HCT116 (cell line): ENCODE measurements at regions not wholly inside any gene's neighbourhood (a gene's known extent, or its start where the extent isn't known, plus 50 kb on each side); places are given as distances from the start of the nearest gene placed in this dataset.
A peak's percentile ranks its signal among the peaks of the same experiment; 100 is the strongest.

Experiments
- ATAC-seq: fragments of 200-7000 bp; cut with Tn5 transposase; 2 replicates; pipeline ENCODE4 v1.9.1; 2020; ENCODE audit warnings: mild to moderate bottlenecking, moderate library complexity
- BruUV-seq: library from RNA; stranded (reverse); fragments of 400-500 nt; replicated peaks from 2 replicates; lab custom pipeline; 2021; lab: Mats Ljungman, UMichigan
- CTCF ChIA-PET: fragments of 300-600 bp; sonication (Branson Sonifier 250); formaldehyde crosslinking; loops from one replicate; lab custom pipeline; 2021; ENCODE audit warnings: antibody characterized with exemption; lab: Charles Lee
- POLR2A ChIA-PET: fragments of 300-600, 350-600 bp; sonication (Branson Sonifier 250); formaldehyde crosslinking; loops from one replicate; lab custom pipeline; 2021; ENCODE audit warnings: antibody characterized with exemption; lab: Charles Lee
- RAD21 ChIA-PET, 2 experiments: fragments of 300-600 bp; sonication (Branson Sonifier 250); formaldehyde crosslinking; loops; one replicate each; lab custom pipeline; 2023; ENCODE audit warnings: low total read pairs in 2 of 2; ENCODE audit not compliant: uncharacterized antibody in 2 of 2, unreplicated experiment in 2 of 2, low non-redundant PET in 1 of 2; lab: Charles Lee
- DNase-seq: peaks from one replicate; pipeline ENCODE4 v3.0.0-alpha.2; 2010; ENCODE audit warnings: low read depth, low spot score
- H2AFZ ChIP-seq: fragments of 200-600 bp; shearing (Covaris generic), sonication (generic); 2 replicates; pipeline ENCODE4 v1.6.1; 2017; ENCODE audit warnings: low read depth, mixed run types, mixed read lengths, antibody characterized with exemption, low read length; ENCODE audit not compliant: poor library complexity, severe bottlenecking
- H3K27ac ChIP-seq: 2 replicates; pipeline ENCODE4 v1.5.1; 2012; ENCODE audit warnings: low read depth, low read length
- H3K27me3 ChIP-seq: fragments of 200-600 bp; sonication (generic); 2 replicates; pipeline ENCODE4 v1.6.1; 2016; ENCODE audit warnings: mixed run types, low read length, mixed read lengths; ENCODE audit not compliant: insufficient read depth
- H3K36me3 ChIP-seq, 2 experiments: fragments of 200-500 bp in 1 of 2; fragments of 200-600 bp in 1 of 2; sonication (Bioruptor generic) in 1 of 2; sonication (generic) in 1 of 2; 2 replicates each; pipeline versions ENCODE4 v1.5.1 to v1.6.1; 2014 to 2016; ENCODE audit warnings: low read length in 2 of 2, inconsistent platforms in 1 of 2, mixed read lengths in 1 of 2, mixed run types in 1 of 2; ENCODE audit not compliant: insufficient read depth in 2 of 2, control insufficient read depth in 1 of 2
- H3K4me1 ChIP-seq, 2 experiments: fragments of 200-600 bp in 1 of 2; sonication (generic) in 1 of 2; 2 replicates each; pipeline versions ENCODE4 v1.5.1 to v1.6.1; 2012 to 2017; ENCODE audit warnings: low read length in 2 of 2, inconsistent platforms in 1 of 2, mild to moderate bottlenecking in 1 of 2, mixed read lengths in 1 of 2, mixed run types in 1 of 2, moderate library complexity in 1 of 2; ENCODE audit not compliant: insufficient read depth in 2 of 2, control insufficient read depth in 1 of 2
- H3K4me2 ChIP-seq: fragments of 200-600 bp; sonication (generic); 2 replicates; pipeline ENCODE4 v1.6.1; 2017; ENCODE audit warnings: mixed run types, low read length, mixed read lengths
- H3K4me3 ChIP-seq, 2 experiments: fragments of 200-600 bp in 1 of 2; sonication (generic) in 1 of 2; replicated peaks in 1 of 2; 2 replicates each; pipeline ENCODE4 v1.5.1; 2011 to 2016; ENCODE audit warnings: low read length in 2 of 2, control low read depth in 1 of 2, low read depth in 1 of 2, mild to moderate bottlenecking in 1 of 2, mixed read lengths in 1 of 2, mixed run types in 1 of 2
- H3K79me2 ChIP-seq: fragments of 200-600 bp; sonication (generic); 2 replicates; pipeline ENCODE4 v1.6.1; 2017; ENCODE audit warnings: mild to moderate bottlenecking, mixed run types, low read length, moderate library complexity, mixed read lengths; ENCODE audit not compliant: insufficient read depth
- H3K9ac ChIP-seq: fragments of 200-600 bp; sonication (generic); 2 replicates; pipeline ENCODE4 v1.6.1; 2016; ENCODE audit warnings: low read length, mixed read lengths
- H3K9me2 ChIP-seq: fragments of 200-600 bp; sonication (generic), shearing (Covaris generic); 2 replicates; pipeline ENCODE4 v1.6.1; 2017; ENCODE audit warnings: mixed run types, mild to moderate bottlenecking, moderate library complexity; ENCODE audit not compliant: insufficient read depth
- H3K9me3 ChIP-seq, 2 experiments: fragments of 200-500 bp in 1 of 2; fragments of 200-600 bp in 1 of 2; sonication (Bioruptor generic) in 1 of 2; sonication (generic) in 1 of 2; 2 replicates each; pipeline ENCODE4 v1.6.1; 2014 to 2017; ENCODE audit warnings: low read length in 2 of 2, mixed read lengths in 2 of 2, inconsistent platforms in 1 of 2, low read depth in 1 of 2, mild to moderate bottlenecking in 1 of 2, mixed run types in 1 of 2, moderate library complexity in 1 of 2; ENCODE audit not compliant: control insufficient read depth in 1 of 2, insufficient read depth in 1 of 2
- H4K20me1 ChIP-seq: fragments of 200-600 bp; sonication (generic), shearing (Covaris generic); 2 replicates; pipeline ENCODE4 v1.6.1; 2017; ENCODE audit warnings: mixed run types, mild to moderate bottlenecking, moderate library complexity; ENCODE audit not compliant: insufficient read depth
- CEBPB ChIP-seq: IDR thresholded peaks from 2 replicates; pipeline ENCODE4 v1.6.1; 2012; ENCODE audit warnings: low read depth
- RAD21 ChIP-seq: IDR thresholded peaks from 2 replicates; pipeline ENCODE4 v1.6.1; 2012; ENCODE audit warnings: low read depth, mild to moderate bottlenecking
- ZNF274 ChIP-seq: fragments of 200-500 bp; sonication (Bioruptor generic); IDR thresholded peaks from 2 replicates; pipeline ENCODE4 v1.6.1; 2014; ENCODE audit warnings: mild to moderate bottlenecking, low read depth, low read length, inconsistent platforms
- intact Hi-C: fragments of 100-400 bp; cut with micrococcal nuclease; formaldehyde crosslinking; loops from 2 replicates; pipeline ENCODE4 v1.10.0; 2022
- TF ChIP-seq, protein P1 (sequence below), 3 experiments: fragments of 200-600 bp in 1 of 3; sonication (generic) in 1 of 3; IDR thresholded peaks in 2 of 3; conservative IDR thresholded peaks in 1 of 3; 2 replicates each; pipeline ENCODE4 v1.5.1; 2012 to 2017; ENCODE audit warnings: low read depth in 2 of 3, low read length in 2 of 3, antibody characterized with exemption in 1 of 3, borderline replicate concordance in 1 of 3, control low read depth in 1 of 3, mild to moderate bottlenecking in 1 of 3, mixed read lengths in 1 of 3, mixed run types in 1 of 3, moderate library complexity in 1 of 3; ENCODE audit not compliant: insufficient read depth in 1 of 3

DNA sequence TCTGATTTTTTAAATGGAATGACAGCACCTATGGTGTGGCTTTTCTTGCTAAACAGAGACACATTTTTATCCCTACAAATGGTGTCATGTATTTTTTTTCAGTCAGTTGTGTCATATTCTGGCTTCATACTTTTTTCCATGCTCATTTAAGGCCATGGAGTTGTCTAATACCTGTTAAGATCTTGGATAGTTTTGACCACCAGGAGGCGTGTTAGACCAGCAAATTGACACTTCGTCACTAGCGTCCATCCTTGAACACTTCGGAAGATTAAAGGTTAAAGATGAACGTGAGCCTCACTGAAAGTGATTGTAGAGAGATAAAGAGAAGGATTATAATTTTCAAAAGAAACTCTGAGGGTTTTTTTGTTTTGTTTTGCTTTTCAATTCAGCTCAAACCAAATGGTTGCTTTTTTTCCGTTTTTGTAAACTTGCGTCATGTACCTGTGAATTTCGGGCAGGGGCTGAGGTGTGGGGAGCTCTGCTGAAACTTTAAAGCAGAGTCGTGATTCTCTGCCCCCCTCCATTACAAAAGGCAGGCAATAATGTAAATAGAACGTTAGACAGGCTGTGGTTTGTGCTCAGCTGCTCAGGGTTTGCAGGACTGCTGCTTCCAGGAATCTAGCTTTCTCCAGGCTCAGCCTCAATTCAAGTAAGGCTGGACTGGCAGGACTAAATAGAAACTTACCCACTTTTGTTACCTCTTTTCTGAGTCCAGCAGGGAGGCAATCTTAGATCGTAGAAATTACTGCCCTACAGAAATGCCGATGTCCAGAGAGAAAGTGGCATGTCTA is 245.1 kb downstream of the FOXA2 start:
- no peak overlapping the region for H3K4me2 ChIP-seq
- intact Hi-C loops, result loop anchor here (1.0 to 5.0 kb wide), 5 partner anchors 52 to 1003 kb away; no protein-coding TSS in a partner anchor
- no TSS peak for BruUV-seq
- DNase-seq (peak; percentile 70), ATAC-seq (peak; percentile 78)
- H3K4me1 ChIP-seq, result peaks cover 2 to 16% of the 10 kb centered on the region in 2 experiments; a peak in 2 of 4 replicates
- H3K36me3 ChIP-seq, result no peaks in the 10 kb centered on the region
- ChIA-PET RAD21 (interaction anchor here (0.7 to 3.4 kb wide), 4 partner anchors 247 to 353 kb away, joined by 3 to 14 read pairs (median 8); no protein-coding TSS in a partner anchor), CTCF (interaction anchor here (1.1 to 5.7 kb wide), 7 partner anchors 9 to 357 kb away, joined by 3 to 79 read pairs (median 4); no protein-coding TSS in a partner anchor), POLR2A (interaction anchor here (1.5 kb wide), 1 partner anchor 346 kb away, joined by 5 read pairs; no protein-coding TSS in a partner anchor)
- H3K27me3 ChIP-seq, result no peaks in the 10 kb centered on the region
- H3K79me2 ChIP-seq, result no peaks in the 10 kb centered on the region
- H3K9ac ChIP-seq, result no peak overlapping the region
- no peaks in the 10 kb centered on the region for H3K9me2 ChIP-seq
- TF ChIP-seq, protein P1, sequence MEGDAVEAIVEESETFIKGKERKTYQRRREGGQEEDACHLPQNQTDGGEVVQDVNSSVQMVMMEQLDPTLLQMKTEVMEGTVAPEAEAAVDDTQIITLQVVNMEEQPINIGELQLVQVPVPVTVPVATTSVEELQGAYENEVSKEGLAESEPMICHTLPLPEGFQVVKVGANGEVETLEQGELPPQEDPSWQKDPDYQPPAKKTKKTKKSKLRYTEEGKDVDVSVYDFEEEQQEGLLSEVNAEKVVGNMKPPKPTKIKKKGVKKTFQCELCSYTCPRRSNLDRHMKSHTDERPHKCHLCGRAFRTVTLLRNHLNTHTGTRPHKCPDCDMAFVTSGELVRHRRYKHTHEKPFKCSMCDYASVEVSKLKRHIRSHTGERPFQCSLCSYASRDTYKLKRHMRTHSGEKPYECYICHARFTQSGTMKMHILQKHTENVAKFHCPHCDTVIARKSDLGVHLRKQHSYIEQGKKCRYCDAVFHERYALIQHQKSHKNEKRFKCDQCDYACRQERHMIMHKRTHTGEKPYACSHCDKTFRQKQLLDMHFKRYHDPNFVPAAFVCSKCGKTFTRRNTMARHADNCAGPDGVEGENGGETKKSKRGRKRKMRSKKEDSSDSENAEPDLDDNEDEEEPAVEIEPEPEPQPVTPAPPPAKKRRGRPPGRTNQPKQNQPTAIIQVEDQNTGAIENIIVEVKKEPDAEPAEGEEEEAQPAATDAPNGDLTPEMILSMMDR (IDR thresholded peaks at IDR 0.05 in 2 of 3, conservative IDR thresholded peaks at IDR 0.05 in 1 of 3; ENCODE audit: borderline replicate concordance in 1 of 3, insufficient read depth in 1 of 3, low read depth in 2 of 3, low read length in 2 of 3), result peak; percentile 59 to 88 (median 84)
- TF ChIP-seq RAD21 (peak; percentile 93), ZNF274 (no peak), CEBPB (no peak)
- H2AFZ ChIP-seq, result no peak overlapping the region
- H3K27ac ChIP-seq, result no peak overlapping the region
- no peaks in the 10 kb centered on the region for H3K9me3 ChIP-seq
- no peak overlapping the region for H3K4me3 ChIP-seq
- H4K20me1 ChIP-seq, result no peaks in the 10 kb centered on the region
